GM21423 (cell line): ENCODE measurements at regions not wholly inside any gene's neighbourhood (a gene's known extent, or its start where the extent isn't known, plus 50 kb on each side); places are given as distances from the start of the nearest gene placed in this dataset.

ENCODE experiments used
- ATAC-seq: cut with Tn5 transposase; IDR thresholded peaks from one replicate; pipeline ENCODE4 v1.9.1; 2021; ENCODE audit warnings: mild to moderate bottlenecking, moderate library complexity; ENCODE audit not compliant: unreplicated experiment

DNA sequence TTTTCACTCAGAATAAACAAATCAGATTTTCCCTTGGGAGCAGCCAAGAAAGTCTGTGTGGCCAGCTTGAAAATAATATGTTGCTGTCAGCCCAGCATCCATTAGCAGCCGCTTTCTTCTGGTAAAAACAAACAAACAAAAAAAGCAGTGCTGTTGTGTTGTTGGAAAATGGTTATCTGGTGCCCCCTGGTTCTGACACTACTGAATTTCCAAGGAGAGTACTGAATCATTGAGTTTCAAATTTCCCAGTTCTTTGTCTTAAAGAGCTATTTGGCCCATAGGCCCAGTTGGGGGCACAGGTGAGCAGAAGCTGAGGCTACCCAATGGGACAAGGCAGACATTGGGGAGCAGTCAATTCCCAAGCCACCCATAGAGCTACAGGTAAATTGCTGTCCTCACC lies 995.9 kb downstream of the UQCRFS1 start:
- no peak for ATAC-seq

DNA sequence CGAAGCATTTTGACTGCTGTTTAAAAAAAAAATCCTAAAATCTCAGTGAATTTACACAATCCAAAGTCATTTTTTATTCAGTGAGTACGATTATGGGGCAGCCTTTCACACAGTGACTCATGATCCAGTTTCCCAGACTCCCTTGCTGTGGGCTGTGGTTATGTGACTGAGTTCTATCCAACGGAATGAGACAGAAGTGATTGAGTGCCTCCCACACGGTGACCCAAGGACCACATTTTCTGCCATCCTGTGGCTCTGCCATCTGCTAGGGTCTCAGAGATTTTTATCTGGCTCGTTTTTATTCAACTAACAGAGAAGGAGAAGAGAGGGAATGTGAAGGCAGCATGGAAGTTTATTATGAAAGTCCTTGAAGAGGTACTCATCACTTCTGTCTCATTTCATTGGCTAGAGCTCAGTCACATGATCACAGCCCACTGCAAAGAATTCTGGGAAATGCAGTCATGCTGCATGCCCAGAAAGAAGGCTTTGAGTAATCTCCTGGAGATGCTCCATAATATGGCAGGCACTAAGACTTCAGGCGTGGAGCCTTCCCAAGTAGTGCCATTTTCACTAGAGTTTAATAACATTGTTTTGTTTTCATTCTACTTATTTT lies 999.4 kb downstream of the UQCRFS1 start:
- ATAC-seq: no peak

DNA sequence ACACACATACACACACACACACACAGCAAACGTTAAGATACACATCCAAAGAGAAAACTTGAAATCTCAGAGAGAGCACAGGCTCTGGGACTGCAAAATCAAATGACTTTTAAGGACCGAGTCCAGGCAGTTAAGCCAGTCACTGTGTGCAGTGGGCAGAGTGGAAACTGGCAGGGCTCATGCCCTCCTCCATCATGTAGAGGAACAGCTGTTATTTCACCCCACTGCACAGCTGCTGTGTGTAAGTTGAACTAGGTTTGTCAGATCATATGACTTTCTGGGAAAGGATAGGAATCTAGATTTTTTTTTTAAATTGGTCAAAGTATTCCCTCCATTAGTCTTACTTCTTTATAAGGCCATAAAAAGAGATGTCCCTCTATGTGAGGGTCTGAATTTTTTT lies 1002.1 kb downstream of the UQCRFS1 start:
- no peak for ATAC-seq

DNA sequence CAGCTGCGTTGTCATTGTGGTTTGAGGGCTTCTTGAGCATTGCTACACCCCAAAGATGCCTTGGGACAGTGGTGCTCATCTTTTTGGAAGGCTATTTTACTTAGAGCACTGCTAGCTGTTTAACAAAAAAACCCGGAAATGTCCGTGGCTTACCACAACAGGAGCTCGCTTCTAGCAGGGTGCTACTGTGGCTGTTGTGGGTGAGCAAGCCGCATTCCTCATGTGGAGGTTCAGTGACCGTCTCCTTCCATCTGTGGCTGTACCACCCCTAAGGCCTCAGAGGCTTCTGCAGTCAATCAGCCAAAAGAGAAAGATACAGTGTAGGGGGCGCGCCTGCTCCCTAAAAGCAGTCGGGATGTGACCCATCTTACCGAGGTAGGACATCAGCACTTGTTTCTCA lies 1004.2 kb downstream of the UQCRFS1 start:
- no peak for ATAC-seq

DNA sequence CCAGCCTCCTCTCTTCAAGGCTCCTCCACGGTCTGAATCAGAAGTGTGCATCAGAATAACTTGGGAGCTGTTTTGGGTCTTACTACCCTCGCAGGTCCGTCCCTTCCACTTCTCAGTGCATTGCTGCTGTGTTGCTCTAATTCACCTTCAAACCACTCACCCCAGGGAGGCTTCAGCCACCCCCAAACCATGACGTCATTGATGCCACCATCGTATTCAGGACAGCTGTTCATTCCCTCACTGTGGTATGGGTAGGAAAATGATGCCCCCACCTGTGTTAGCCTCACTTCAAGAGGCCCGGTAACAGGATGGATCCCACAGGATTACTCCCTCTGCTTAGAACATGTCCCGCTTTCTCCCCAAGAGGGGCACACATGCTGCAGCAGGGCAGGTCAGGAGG lies 1005.7 kb downstream of the UQCRFS1 start:
- ATAC-seq: no peak

DNA sequence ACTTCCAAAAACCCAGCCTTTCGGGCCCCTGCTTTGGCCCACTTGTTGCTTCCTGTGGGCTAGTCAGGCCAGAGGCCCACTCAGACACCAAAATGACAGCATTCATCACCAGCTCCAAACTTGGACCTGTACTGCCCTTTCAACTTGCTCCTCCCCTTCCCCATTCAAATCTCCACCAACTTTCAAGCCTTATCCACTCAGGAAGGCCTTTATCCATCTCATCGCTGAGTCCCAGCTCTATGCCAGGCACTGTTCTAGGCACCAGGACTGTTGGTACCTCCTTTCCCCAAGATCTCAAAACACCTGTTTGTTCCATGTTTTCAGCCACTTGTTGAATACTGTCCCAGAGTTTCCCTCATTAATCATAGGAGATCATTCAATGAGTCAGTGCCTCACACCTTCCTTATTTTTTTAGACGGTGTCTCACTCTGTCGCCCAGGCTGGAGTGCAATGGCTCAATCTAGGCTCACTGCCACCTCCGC lies 1011.4 kb downstream of the UQCRFS1 start:
- ATAC-seq: no peak

DNA sequence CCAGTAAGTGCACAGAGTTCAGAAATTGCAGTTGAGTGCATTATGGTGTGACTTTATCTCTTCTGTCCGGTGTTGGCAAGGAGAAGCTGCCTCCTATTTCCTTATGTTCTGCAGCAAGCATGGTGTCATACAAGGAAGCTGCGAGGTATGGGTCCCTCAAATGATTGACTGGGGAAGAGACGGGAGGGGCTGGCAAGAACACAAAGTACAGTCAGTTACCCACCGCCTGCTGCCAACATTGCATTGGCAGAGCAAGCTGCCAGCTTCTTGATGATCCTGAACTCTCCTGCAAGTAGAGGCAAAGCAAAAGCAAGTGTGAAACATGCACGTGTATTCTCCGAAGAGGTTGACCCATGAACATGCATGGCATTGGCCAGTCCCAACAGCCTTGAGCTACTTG lies 1013.6 kb downstream of the UQCRFS1 start:
- no peak for ATAC-seq

DNA sequence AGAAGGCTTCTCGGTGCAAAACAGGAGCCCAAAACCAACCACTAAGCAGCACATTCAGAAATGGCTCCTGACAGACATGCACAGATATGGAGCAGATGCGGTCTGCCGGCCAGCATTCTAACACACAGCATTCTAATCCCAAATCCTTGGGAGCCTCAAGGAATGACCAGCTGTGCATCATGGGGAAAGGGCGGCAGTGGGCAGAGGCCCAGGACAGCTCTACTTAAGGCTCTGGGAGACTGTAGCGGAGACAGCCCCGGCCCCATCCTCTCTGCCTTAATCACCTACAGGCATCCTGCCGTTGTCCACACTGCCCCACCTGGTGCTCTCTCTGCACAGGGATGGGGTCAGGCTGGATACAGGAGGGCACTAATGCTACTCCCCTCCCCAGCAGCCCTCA lies 1016.0 kb downstream of the UQCRFS1 start:
- no peak for ATAC-seq

DNA sequence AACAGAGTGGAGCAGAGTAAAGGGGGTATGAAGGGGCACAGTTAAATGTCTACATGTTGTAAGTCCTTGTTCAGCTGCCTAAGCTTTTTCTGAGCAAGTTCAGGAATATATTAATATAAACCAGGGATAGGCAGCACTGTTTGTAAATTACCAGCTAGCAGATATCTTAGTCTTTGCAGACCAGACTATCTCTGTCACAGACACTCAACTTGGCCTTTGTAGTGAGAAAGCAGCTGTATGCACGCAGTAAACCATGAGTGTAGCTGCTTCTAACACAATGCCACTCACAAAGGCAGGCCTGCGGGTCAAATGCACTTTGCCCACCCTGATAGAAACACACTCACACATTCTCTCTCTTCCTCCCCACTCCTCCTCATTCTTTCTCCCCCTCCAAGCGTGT lies 1016.9 kb downstream of the UQCRFS1 start:
- ATAC-seq: no peak

DNA sequence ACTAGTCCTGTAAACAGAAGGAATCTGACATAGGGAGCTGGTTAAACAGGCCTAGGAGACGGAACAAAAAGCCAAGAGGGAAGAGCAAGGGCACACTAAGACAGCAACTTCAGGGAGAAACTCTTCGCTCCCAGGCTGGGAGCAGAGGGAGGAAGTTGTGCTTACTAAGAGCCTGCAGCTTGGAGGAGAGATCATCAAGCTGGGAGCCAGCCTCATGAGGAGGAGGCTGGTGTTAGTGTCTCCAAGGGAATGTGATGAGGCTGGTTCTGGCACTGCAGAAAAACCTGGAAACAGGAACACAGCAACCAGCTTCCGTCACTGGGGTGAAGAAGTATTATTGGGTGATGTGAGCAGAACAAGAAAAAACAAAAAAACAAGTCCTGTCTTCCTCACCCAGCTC lies 1027.3 kb downstream of the UQCRFS1 start:
- ATAC-seq: no peak

DNA sequence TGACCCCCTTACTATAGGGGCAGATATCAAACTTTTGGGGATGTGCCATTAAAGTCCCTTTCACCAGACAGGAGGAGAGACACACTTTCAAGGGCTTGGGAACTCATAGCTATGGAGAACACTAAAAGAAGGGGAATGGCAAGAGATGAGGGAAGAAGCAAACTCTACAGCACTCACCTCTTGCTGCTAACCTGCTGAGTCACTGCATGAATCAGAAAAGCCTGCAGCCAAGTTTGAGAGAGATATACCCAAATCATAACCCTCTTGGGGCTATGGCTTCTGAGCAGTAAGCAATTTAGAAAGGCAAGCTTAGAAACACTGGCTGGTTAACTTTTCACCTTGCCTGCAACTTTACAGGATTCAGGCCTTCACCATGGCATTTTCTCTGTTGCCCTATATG lies 1028.0 kb downstream of the UQCRFS1 start:
- no peak for ATAC-seq

DNA sequence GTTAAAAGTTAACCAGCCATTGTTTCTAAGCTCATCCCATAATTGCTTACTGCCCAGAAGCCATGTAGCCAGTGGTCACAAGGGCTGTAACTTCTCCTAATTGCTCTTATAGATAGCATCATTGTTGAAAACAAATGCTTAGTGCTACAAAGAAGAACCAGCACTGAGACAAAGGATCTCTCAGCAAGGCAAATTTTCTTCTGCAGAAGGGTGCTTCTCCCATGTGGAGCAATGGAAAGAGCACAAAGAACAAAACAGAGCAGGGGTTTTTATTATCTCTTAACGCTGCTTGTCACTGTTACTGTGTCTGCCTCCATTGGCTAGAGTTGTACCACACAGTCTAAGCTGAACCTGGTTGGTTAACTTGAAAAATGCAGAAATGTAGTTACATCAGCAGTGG lies 1036.8 kb downstream of the UQCRFS1 start:
- no peak for ATAC-seq

DNA sequence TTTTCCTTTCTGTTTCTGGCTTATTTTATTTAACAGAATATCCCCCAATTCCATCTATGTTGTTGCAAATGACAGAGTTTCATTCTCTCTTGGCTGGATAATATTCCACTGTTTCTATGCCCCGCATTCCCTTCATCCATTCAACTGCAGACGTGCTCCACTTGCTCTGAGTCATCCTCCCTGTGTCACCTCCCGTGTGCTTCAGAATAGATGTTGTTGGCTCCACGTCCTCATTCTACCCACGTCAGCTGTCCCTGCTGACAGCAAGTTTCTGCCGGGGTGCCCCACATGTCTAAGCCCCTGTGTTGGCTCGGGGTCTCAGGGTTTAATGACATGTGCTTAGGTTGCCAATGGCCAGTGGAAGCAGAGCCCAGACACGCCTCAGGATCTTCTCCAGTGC lies 1041.0 kb downstream of the UQCRFS1 start:
- ATAC-seq: no peak

DNA sequence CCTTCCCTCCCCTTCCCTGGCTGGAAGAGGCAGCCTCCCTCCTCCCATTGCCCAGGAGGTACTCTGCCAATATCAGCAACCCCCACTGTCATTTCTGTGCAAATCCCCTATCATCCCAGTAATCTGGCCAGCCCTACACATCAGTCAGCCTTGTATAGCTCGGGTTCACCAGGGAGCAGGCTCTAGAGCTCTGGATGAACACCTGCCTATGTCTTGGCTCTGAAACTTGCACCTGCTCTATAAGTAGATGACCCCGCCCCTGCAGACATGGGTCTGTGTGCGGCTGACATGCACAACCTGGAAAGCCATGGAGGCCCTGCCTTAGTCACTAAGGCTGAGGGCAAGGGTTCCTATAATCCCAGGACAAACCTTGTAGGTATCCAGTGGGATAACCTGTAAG lies 1042.9 kb downstream of the UQCRFS1 start:
- no peak for ATAC-seq

DNA sequence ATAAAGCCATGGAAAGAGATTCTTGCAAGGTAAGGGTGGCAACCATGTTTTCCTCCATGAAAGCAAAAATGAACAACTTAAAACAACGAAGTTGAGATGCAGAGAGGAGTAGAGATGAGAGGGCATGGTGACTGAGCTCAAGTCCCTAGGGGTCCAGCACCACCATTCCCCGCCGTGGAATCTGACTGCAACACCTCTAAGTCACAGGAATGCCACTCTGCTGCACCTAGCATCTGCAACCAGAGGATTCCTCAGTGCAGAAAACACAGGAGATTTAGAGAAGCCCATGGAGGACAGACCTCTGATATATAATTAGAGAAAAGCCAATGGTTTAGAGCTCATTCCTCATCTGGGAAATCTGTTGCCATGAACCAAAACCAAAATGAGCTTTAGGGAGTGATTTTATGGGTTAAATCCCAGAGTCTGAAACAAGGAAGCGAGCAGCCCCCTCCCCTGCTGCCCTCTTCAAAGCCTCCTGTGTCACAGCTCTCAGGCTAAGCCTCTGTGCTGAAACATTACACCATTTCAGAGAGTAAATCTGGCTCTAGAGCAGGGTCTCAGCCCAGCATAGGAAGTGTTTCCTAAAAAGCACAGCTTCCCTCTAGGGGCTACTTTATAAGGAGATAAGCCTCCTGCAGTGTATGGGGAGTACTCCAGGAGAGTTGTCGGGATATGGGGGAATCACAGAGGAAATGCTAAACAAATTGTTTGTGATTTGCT lies 1043.6 kb downstream of the UQCRFS1 start:
- no peak for ATAC-seq

DNA sequence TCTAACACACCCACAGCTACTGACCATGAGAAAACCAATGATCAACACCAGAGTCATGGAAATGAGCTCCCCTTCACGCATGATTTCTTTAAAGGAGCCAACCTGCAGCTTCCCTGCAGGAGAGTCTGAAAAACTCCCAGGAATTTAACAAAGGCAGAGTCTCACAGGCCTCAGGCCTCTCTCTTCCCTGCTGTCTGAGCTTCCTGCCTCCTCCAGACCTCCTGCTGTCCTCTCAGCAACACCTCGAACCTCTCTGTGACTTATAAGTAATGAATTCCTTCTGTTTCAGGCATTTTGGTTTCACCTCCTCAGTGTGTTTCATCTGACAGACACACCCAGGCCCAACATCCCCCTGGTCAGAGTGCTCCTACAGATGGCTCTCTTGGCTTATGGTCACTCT lies 1044.4 kb downstream of the UQCRFS1 start:
- ATAC-seq: no peak

DNA sequence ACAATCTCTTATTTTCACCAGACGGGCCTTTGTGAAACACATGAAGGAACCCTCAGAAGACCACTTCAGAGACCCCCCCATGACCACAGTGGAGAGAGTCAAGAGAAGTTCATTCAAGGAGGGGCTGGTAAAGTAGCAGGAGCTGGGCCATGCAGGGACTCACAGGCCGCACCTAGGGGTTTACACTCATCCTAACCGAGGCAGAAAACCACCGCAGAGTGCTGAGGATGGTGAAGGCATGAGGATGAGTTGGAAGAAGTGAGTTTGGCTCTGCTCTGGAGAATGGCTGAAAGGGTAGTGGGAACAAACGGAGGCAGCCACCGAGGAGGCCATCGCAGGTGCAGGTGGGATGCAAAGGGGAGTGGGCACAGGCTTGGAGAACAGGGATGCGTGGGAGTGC lies 1046.9 kb downstream of the UQCRFS1 start:
- ATAC-seq: no peak

DNA sequence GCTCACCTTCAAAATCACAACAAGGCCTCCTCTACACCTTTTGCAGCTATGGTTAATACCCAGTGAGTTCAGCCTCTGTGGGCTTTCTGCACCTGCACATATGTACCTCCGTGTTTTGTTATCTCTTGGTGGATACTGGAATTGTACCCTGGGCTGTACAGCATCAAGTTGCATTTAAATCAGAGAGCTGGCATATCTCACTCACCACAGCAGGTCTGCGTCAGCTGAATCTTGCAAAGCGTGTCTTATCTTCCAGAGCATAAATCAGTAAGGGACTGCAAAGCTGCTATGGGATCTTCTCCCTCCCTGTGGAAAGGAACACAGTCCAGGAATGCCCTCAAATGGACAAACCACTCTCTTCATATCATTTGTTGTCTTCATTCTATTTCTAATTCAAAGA lies 1048.7 kb downstream of the UQCRFS1 start:
- ATAC-seq: no peak

DNA sequence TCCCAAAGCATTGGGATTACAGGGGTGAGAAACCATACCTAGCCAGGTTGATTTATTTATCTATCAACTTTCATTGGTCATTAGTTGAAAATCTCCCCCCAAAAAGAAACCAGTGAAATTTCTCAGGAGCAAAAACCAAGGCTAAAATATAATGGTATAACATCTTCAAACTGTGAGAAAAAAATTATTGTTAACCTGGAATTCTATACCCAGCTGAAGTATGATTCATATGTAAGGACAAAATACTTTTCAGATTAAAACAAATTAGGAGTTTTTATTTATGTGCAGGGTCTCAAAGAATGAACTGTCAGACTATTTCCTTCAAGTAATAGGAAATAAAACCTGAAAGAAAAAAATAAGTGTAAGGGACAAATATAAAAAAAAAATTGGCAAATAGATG lies 1053.9 kb downstream of the UQCRFS1 start:
- ATAC-seq: no peak

DNA sequence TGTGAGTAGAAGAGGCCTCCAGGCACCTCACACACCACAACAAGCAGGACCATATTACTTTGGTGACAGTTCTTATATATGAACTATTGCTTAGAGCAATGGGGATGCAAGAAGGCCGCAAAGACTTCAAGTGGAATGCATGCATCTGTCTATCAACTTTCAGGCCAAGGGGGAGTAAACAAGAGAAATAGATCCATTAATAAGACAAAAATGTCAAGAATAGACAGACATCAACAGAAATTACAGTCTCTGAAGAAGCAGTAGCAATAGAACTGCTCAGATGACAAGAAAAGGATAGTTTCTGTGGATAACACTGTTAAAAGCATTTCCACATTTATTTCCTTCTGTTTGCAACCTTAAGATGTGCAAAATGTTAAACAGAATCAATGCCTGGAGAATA lies 1057.7 kb downstream of the UQCRFS1 start:
- no peak for ATAC-seq

DNA sequence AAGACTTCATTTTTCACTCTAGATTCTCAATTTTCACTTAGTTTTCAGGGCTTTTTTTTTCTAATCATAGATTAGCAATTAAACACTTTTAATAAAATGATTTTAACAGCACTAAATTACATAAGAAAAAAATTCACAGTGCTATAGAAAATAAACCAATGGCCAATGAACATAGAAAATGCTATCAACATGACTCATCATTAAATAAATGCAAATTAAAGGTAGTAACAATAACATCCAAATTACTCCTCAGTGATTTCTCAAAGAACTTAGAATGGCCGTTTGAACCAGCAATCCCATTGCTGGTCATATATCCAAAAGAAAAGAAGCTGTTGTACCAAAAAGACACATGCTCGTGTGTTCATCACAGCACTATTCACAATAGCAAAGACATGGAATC lies 1058.9 kb downstream of the UQCRFS1 start:
- no peak for ATAC-seq

DNA sequence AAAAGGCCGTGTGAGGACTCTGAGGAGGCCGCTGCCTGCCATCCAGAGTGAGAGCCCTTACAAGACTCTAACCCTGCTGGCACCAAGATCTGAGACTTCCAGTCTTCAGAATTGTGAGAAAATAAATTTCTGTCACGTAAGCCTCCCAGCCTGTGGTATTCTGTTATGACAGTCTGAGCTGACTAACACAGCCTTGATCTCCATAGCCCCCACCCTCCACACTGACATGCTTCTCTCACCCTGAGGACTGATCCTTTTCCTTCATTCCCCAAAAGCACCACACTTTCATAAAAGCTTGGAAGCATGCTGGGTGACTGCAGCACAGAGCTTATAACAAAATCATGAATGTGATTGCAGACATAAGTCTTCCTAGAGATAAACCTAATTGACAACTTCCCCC lies 1059.8 kb downstream of the UQCRFS1 start:
- no peak for ATAC-seq

DNA sequence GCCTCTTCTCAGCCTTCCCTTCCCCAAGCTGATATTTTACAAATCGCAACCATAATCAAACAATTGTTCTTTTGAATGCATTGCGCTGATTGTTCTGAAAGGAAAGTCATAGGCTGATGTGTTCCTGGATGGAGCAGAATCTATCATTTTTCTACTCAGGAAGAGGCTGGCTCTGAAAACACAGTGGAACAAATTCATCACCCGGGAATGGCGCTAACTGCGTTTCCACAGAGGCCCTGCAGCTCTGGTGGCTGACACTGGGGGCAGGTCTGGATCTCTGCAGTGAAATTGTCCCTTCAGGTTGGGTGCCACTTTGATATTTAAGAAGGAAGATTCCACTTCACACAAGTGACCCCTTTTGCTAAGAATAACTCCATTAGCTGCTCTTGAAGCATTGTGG lies 1060.8 kb downstream of the UQCRFS1 start:
- ATAC-seq: no peak
